ENCODE measurements at regions not wholly inside any gene's neighbourhood (a gene's known extent, or its start where the extent isn't known, plus 50 kb on each side); places are given as distances from the start of the nearest gene placed in this dataset.

- TF ChIP-seq RFX5 (IDR thresholded peaks at IDR 0.05; ENCODE audit: low read depth, low read length), result no peak
- TF ChIP-seq ZBTB26 (CRISPR knock-in tag; IDR thresholded peaks at IDR 0.05; ENCODE audit: borderline replicate concordance), result no peak
- no peak for TF ChIP-seq ZNF549 (CRISPR knock-in tag; IDR thresholded peaks at IDR 0.05)
- no peak for TF ChIP-seq THAP7 (CRISPR knock-in tag; IDR thresholded peaks at IDR 0.05)
- TF ChIP-seq PATZ1 (CRISPR knock-in tag; IDR thresholded peaks at IDR 0.05), result no peak
- TF ChIP-seq RNF2 (conservative IDR thresholded peaks at IDR 0.05; ENCODE audit: low read depth), result no peak
- no peak for TF ChIP-seq ZKSCAN8 (CRISPR knock-in tag; IDR thresholded peaks at IDR 0.05; ENCODE audit: borderline replicate concordance)
- no peak for TF ChIP-seq ZNF512B (CRISPR knock-in tag; IDR thresholded peaks at IDR 0.05; ENCODE audit: borderline replicate concordance)
- no peak for TF ChIP-seq RELA (CRISPR knock-in tag; IDR thresholded peaks at IDR 0.05)
- no peak for TF ChIP-seq ZNF737 (CRISPR knock-in tag; IDR thresholded peaks at IDR 0.05; ENCODE audit: borderline replicate concordance)
- no peak for TF ChIP-seq SKIL (CRISPR knock-in tag; IDR thresholded peaks at IDR 0.05; ENCODE audit: borderline replicate concordance)
- no peak for TF ChIP-seq ZNF350 (CRISPR knock-in tag; IDR thresholded peaks at IDR 0.05; ENCODE audit: borderline replicate concordance, low read depth)
- no peak for TF ChIP-seq NR1H2 (CRISPR knock-in tag; IDR thresholded peaks at IDR 0.05; ENCODE audit: borderline replicate concordance, low read depth)
- TF ChIP-seq SIN3A (IDR thresholded peaks at IDR 0.05; ENCODE audit: borderline replicate concordance, low read depth, low read length), result no peak
These were observed 377.7 kb downstream of the NUAK1 start for GRCh38 chr12:105761075-105761474.
